AML-193 (cell line): ENCODE measurements at regions not wholly inside any gene's neighbourhood (a gene's known extent, or its start where the extent isn't known, plus 50 kb on each side); places are given as distances from the start of the nearest gene placed in this dataset.

Source experiments
- DNase-seq, 2 experiments: peaks; one replicate each; lab custom pipeline; 2025; lab: John Stamatoyannopoulos, UW

DNA sequence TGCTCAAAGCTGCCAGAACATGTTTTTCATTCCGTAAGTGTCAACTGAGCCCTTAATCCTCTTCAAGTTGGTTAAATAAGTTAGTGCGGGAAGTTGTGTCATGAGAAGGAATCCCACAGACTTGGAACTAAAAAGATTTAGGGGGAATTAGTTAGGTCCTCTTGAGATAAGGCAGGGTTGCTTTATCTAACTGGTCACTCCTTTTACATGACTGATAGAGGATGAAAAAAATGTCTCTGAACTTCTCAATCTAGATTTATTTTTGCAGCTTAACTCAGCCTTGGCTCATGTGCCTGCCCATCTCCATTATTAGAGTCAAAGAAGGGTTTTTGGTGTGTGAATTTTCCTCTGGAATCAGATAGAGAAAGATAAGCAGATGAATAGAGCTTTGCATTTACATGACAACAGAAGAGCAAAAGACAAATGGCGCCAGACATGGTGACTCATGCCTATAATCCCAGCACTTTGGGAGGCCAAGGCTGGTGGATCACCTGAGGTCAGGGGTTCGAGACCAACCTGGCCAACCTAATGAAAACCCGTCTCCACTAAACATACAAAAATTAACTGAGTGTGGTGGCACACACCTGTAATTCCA, 882.9 kb downstream of the RPA4 start:
- DNase-seq, result no peak

DNA sequence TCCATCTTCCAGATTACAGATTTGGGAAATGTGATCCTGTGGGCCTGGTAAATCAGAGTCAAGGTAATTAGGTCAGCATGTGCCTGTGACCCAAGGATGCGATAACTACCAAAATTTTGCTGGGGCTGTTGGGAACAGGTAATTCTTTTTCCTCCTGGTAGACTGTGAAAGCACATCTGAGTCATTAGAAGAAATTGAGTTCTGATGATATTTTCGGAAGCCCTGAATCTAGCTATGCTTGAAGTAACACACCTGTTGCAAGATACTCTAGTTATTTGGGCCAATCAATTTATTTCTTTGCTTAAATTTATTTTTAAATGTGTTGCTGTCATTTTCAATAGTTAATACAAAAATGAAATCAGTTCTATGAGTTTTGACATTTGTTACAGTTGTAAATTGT, 903.6 kb downstream of the RPA4 start:
- DNase-seq, result no peak

DNA sequence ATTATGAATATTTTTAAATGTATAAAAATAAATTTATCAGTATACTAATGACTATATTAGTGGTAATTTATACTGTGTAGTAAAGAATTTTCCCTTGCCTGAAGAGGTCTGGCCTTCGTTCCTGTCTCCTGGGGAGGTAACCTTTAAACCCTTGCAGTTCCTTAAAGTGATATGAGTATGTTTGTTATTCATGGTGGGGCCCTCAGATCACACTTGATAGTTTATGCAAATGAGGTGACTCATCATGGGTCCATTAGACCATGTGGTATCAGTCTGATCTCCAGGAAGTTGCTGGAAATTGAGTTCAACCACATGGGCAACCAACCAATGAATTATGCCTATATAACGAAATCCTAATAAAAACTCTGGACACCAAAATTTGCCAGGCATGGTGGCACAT, 904.1 kb downstream of the RPA4 start:
- no peak for DNase-seq

DNA sequence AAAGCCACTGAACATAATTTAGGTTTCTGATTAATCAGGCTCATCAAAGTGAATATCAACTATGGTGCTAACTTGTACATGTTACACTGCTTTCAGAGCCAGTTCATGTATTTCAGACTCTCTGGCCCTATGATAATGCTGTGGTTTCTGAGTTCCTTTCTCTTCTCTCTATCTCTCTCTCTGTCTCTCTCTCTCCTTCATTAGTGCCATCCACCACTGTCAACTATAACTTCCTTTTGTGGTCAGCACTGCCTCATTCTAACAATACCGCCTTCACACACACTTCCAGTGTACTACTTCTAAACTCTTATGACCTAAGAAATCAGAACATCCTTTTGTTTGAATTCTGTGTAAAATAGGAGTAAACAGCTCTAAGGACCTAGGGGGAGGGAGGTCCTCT, 907.1 kb downstream of the RPA4 start:
- no peak for DNase-seq

DNA sequence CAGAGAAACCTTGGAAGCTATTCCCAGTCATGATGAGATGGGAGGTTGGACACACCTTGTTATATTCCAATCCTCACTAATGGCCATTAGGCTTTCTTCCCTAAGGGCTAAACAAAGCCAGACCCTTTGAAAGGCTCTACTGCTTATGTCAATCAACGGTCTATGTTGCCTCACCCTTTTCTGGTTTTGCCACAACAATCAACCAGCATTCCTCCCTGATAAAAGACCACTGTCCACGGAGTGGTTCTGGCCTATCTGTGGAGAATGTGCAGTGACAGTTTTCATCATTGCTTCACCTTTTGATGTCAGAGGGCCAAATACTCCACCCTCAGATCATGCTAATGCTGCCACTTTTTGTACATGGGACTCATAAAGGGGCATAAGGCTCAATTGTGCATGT, 913.4 kb downstream of the RPA4 start:
- no peak for DNase-seq

DNA sequence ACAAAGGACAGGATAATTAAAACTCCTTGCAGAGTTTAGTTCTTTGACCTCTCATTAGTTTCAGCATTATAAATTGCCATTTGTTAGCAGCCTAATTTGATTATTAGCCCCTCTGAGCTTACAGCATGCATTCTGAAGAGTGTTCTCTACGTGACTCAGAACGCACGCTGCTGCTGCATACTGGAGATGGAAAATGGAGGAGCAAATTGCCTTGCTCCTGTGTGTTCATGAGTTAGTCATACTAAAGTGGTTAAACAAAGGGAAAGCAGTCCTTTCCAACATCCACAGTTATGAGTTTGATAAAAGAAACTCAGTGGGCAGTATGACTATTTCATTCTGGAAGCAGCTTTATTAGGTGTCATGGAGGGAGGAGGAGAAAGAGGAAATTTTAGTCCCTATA, 922.5 kb downstream of the RPA4 start:
- DNase-seq, result no peak

DNA sequence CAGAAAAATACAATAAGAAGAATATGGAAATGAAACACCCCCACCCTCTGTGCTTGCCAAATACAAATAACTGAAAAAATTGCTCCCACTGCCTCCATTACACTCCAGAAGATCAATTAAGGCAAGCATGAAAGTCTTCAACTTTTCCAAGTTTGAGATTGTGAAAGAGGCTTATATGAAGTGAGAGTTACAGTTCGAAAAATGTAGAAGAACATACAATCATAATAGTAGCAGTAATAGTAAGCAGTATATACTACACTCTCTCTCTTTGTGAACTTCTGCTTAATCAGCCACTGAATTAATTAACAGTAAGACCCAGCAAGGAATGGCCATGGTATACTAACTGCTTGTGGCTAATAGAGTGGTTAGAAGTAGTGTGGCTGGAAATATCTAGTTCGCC, 923.2 kb downstream of the RPA4 start:
- DNase-seq, result no peak

DNA sequence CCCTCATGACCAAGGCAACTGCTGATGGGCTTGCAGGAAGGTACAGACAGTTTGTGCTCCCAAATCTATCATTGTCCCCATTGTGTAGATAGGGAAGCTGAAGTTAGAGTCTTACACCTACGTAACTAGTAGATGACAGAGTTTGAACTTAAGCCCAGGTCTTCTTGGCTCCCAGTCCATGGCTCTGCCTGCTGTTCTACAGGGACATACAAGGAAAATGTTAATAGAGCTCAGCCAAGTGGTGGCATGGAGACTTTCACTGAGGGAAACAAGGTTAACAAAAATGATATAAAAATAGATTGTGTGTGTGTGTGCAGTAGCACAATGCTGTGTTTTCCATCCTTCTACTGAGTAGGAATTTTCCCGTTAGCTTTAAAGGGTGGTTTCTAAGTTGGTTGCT, 936.5 kb downstream of the RPA4 start:
- DNase-seq, result no peak

DNA sequence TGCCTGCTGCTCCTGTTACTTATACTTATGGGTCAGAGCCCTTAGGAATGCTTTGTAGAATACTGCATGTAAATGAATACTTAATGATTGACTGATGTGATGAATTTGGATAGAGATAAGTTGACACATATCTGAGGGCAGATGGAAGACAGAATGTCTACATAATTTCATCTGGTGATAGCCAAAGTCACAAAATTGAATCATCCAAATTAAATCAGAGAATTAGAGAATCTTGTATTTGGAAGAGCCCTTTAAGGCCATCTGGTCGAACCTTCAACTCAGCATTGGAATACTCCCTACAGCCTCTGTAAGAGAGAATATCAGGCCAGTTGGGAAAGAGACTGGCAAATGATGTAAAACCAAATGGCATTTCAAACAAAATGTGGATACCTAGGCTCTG, 944.8 kb downstream of the RPA4 start:
- no peak for DNase-seq

DNA sequence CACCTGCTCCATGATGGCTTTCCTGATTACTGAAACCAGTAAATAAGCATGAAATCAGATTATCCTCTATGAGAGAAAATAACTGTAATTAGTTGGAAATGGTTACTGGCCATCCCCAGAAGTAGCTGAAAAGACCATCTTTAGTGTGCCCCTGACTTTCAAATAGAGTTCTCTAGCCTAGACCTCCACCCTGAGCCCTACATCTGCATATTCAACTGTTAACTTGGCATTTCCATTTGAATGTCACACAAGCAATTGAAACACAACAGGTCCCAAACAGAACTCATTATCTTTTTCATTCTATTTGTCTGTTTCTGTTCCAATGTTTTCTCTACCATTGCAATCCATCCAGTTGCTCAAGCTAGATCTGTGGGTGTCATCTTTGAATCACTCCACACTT, 952.3 kb downstream of the RPA4 start:
- no peak for DNase-seq

DNA sequence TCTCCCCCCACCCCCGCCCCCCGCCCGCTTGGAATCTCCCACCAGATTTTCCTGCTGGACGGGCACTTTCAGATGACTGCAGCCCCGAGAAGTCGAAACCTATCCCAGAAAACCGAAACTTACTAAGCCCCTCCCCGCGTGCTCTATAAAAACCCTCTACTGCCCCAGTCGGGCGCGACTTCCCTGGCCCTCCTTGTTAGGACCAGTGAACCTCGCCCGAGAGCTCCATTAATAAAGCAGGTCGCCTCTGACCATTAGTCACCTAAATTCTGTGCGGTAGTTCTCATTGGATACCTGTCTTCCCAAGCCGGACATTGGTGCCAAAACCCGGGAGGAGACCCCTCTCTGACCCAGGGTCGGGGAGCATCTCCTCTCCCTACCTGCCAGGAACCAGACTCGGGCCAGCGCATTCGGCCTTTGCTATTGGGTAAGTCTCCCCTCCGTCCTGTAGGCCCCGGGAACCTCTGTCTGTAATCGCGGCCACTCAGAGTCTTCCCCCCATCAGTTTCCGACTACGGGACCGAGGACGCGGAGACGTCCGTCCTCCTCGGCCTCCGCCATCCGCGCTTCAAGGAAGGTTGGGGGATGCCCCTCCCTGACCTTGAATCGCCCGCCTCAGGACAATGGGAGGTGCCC, 958.0 kb downstream of the RPA4 start:
- DNase-seq, result no peak

DNA sequence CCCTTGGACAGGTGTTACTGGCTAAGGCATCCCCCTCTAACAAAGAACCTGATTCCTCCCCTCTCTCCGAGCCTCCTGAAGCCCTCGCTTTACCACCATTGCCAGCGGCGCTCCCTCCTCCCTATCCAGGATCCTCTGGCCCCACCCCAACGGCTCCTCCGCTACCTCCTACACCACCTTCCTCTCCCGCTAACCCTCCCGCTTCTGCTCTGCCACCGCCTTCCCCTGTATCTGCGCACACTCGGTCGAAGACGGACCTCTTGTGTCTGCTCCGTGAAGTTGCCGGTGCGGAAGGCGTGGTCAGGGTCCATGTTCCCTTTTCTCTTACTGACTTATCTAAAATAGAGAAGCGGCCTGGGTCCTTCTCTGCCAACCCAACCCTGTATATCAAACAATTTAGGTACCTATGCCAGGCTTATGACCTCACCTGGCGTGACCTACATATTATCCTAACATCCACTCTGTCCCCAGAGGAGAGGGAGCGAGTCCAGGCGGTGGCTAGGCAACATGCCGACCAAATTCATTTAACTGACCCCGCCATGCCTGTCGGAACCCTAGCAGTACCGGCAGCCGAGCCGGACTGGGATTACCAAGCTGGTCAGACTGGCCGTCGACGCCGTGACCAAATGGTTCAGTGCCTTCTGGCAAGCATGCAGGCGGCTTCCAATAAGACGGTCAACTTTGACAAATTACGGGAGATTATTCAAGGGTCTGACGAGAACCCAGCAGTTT, 958.9 kb downstream of the RPA4 start:
- no peak for DNase-seq

DNA sequence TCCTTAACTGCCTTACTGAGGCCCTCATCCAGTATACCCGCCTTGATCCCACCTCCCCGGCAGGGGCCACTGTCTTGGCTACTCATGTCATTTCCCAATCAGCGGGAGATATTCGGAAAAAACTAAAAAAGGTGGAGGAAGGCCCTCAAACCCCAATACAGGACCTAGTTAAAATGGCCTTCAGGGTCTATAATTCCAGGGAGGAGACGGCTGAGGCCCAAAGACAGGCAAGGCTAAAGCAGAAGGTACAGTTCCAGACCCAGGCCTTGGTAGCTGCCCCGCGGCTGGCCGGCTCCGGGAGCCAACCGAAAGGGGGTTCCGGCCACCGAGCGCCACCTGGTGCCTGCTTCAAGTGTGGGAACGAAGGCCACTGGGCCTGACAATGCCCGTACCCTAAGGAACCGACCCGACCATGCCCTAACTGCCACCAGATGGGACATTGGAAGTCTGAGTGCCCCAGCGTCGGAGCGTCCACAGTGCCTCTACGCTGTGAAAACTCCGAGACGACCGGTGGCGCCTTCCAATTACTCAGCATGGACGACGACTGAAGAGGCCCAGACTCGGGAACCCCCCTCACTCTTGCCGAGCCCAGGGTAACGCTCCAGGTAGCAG, 959.6 kb downstream of the RPA4 start:
- DNase-seq, result no peak

DNA sequence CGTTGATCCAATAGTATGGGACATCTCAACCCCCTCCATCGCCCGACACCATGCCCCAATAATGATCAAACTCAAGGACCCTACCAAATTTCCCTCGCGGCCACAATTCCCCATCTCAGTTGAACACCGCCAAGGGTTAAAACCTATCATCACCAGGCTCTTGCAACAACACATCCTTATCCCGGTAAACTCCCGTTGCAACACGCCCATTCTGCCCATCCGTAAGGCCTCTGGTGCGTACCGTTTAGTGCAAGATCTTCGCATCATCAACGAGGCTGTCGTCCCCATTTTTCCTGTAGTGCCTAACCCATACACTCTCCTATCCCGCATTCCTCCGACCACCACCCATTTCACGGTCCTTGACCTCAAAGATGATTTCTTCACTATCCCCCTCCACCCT, 960.5 kb downstream of the RPA4 start:
- DNase-seq, result no peak

DNA sequence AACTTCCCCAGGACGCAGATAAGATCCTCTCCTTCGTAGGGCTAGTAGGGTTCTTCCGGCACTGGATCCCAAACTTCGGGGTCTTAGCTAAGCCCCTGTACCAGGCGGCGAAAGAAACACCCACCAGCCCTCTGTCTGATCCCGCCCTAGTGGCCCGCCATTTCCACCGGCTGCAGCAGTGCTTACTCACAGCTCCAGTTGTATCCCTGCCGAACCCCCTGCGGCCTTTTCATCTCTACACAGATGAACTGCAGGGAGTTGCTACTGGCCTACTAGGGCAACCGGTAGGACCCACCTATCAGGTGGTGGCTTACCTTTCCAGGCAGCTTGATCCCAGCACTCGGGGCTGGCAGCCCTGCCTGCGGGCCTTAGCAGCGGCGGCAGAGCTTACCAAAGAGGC, 961.2 kb downstream of the RPA4 start:
- DNase-seq, result no peak

DNA sequence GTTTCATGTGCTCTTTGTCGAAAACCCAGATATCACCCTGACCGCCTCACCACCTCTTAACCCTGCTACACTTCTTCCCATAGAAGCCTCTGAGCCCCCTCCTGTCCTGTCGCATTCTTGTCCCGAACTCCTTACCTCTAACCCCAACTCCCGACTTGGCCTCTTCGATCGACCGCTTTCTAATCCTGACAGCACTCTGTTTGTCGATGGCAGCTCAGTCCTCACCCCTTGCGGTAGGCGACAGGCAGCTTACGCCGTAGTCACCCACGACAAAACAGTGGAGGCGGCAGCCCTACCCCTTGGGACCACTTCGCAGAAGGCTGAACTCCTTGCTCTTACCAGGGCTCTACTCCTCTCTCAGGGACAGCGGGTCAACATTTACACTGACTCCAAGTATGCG, 961.7 kb downstream of the RPA4 start:
- no peak for DNase-seq

DNA sequence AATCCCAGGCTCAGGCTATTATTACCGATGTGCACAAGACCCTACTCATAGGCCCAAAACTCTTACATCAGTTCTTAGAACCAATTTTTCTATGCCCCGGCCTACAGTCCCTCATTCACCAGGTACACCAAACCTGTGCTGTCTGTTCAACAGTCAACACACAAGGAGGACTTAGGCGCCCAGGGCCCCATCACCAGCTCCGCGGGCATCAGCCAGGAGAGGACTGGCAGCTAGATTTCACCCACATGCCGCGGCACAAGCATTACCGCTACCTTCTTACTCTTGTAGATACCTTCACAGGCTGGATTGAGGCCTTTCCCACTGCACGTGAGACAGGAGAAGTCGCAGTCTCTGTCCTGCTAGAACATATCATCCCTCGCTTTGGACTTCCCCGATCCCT, 962.5 kb downstream of the RPA4 start:
- DNase-seq, result no peak

DNA sequence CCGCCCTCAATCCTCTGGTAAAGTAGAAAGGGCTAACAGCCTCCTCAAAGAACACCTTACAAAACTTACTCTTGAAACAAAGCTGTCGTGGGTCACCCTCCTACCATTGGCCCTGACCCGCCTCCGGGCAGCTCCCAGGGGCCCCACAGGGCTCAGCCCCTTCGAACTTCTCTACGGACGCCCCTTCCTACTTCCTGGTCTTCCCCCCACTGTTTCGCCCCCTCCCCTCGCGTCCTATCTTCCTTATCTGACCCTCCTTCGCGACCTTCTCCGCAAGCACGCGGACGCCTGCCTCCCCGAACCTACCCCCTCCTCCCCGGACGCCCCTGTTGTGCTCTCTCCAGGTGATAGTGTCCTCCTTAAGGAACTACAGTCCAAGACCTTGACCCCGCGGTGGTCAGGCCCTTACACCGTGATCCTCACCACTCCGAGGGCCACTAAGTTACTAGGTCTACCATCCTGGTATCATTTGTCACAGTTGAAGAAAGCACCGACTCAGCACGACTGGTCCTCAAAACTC, 963.1 kb downstream of the RPA4 start:
- no peak for DNase-seq

DNA sequence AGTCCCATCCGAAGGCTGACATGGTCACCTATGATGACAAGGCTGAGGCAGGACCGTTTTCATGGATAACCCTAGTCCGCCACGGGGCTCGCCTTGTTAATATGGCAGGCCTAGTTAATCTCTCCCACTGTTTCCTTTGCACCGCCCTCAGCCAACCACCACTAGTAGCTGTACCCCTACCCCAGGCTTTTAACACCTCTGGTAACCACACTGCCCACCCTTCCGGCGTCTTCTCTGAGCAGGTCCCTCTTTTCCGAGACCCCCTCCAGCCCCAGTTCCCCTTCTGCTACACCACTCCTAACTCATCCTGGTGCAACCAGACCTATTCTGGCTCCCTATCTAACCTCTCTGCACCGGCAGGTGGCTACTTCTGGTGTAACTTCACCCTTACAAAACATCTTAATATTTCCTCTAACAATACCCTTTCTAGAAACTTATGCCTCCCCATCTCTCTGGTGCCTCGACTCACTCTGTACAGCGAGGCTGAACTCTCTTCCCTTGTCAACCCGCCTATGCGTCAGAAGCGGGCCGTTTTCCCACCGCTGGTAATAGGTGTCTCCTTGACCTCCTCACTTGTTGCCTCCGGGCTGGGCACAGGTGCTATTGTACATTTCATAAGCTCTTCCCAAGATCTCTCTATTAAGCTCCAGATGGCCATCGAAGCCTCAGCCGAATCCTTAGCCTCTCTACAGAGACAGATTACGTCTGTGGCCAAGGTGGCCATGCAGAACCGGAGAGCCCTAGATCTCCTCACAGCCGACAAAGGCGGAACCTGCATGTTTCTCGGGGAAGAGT, 964.4 kb downstream of the RPA4 start:
- DNase-seq, result no peak

DNA sequence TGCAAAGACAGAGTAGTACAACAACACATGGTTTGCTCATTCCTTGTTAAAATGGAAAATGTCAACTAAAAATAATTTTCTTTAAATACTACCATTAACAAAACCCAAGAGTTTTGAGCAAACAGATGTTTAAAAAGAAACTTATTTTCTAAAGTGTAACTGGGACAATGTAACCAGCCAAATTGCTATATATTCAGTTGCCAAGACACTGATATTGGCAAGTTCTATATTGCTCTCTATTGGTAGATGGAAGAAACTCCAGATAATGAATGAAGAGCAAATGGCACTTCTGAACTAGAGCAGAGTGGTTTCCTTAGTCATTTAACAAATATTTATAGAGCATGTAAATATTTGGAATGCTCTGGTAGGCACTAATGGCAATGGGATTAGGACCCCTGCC, 966.2 kb downstream of the RPA4 start:
- no peak for DNase-seq

DNA sequence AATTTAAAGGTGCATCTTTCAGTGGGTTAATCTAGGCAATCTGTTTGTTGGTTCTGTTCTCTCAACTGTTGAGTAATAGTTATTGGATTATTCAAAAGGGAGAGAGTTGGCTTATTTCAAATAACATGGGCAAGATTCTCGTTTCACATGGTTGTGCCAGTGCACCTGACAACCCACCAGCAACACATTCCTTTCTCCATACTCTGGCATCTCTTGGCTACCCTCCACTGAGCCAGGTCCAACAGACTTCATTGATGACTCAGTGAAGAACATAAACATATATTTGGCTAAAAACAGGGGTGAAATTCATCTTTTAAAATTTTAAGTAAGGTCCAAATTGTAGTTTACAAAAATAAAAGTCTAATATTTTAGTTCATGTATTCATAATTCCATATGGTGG, 967.2 kb downstream of the RPA4 start:
- no peak for DNase-seq

DNA sequence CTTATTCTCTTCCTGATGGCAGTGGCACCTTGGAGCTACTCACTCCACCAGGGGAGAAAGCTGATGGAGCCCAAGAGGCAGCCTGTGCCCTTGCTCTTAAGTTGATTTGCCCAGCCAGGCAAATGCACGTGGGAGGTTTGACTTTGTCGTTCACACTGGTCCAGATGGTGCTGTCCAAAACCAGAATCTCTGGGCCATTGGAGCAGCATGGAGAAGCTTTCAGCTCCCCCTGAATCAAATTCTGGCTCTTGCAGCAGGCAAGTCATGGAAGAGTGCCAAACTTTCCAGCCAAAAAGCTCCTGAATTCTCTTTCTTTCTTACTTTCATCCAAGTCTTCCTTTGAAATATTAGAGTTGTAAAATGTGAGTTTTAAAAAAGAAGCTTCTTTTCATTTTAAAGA, 970.4 kb downstream of the RPA4 start:
- DNase-seq, result no peak
